ENCODE measurements at regions not wholly inside any gene's neighbourhood (a gene's known extent, or its start where the extent isn't known, plus 50 kb on each side); places are given as distances from the start of the nearest gene placed in this dataset.
A peak's percentile ranks its signal among the peaks of the same experiment; 100 is the strongest.

DNA sequence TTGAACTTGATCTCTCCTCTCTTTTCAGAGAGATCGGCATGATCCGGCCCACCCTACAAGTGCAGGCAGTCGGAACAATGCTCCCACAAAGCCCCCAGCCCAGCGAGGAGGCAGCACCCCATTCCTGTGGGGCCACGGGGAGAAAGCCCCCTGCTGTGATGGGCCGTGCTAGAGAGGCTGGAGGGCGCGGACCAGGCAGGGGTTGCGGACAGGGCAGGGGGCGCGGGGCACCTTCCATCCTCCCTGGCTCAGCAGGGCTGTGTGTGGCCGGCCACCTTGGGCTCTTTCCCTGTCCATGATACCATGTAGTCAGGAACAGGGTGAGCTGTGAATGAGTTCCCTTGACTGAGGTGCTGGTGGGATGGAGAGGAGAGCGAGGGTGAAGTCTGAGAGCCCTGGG is 379.8 kb downstream of the BRD1 start:
- Histone ChIP-seq H3K9ac (ENCODE audit: low read depth, low read length, poor library complexity) (no peak overlapping the region), H2BK5ac (ENCODE audit: low read length) (no peak overlapping the region), H2BK12ac (ENCODE audit: low read length) (no peak overlapping the region), H3K27ac (replicated peaks; ENCODE audit: low read length) (no peak overlapping the region), H3K4me2 (ENCODE audit: insufficient read depth, low read length, poor library complexity, severe bottlenecking) (no peak overlapping the region), H3K23ac (ENCODE audit: low read depth, low read length, poor library complexity) (no peak overlapping the region), H3K27me3 (ENCODE audit: control insufficient read depth in 3 of 3, insufficient read depth in 3 of 3, low read depth in 1 of 3, low read length in 3 of 3) (peaks cover 0 to 36% (median 4%) of the 10 kb centered on the region in 3 experiments), H3K9me3 (replicated peaks in 1 of 2; ENCODE audit: control insufficient read depth in 2 of 2, insufficient read depth in 1 of 2, low read depth in 1 of 2, low read length in 2 of 2) (no peaks in the 10 kb centered on the region), H3K4me3 (ENCODE audit: low read length in 2 of 2) (no peak overlapping the region), H2AK5ac (ENCODE audit: low read depth, low read length) (peak overlapping the region; percentile 25), H3K4ac (ENCODE audit: low read length) (no peak overlapping the region), H3K18ac (ENCODE audit: low read length) (peak overlapping the region; percentile 63), H3K79me1 (ENCODE audit: low read depth, low read length) (no peaks in the 10 kb centered on the region), H4K8ac (ENCODE audit: low read depth, low read length) (no peak overlapping the region), H3K4me1 (ENCODE audit: control insufficient read depth in 2 of 2, insufficient read depth in 1 of 2, low read depth in 1 of 2, low read length in 2 of 2) (peaks cover 0 to 16% of the 10 kb centered on the region in 2 donors), H2BK120ac (ENCODE audit: low read depth, low read length) (no peak overlapping the region), H2BK15ac (ENCODE audit: low read length) (no peak overlapping the region), H4K91ac (ENCODE audit: low read depth, low read length, poor library complexity) (no peak overlapping the region), H2AFZ (ENCODE audit: low read length) (no peak overlapping the region), H3K36me3 (replicated peaks in 1 of 2; ENCODE audit: control insufficient read depth in 2 of 2, insufficient read depth in 2 of 2, low read length in 2 of 2) (no peaks in the 10 kb centered on the region), H3K14ac (ENCODE audit: low read length) (peak overlapping the region; percentile 11)
- DNase-seq (ENCODE audit: low spot score), result no peak
- no CpG with 5 or more reads among the region's 13 CpGs for WGBS, 2 donors (ENCODE audit: extremely low coverage in 2 of 2, insufficient read length in 2 of 2, insufficient replicate concordance in 1 of 2)

- no peak overlapping the region for H3K4me3 ChIP-seq (ENCODE audit: low read length in 2 of 2)
- no CpG with 5 or more reads among the region's 21 CpGs for WGBS, 2 donors (ENCODE audit: extremely low coverage in 2 of 2, insufficient read length in 2 of 2, insufficient replicate concordance in 1 of 2)
- no peak overlapping the region for H2BK120ac ChIP-seq (ENCODE audit: low read depth, low read length)
- H3K36me3 ChIP-seq (replicated peaks in 1 of 2; ENCODE audit: control insufficient read depth in 2 of 2, insufficient read depth in 2 of 2, low read length in 2 of 2), result no peaks in the 10 kb centered on the region
- peaks cover 0 to 33% (median 4%) of the 10 kb centered on the region in 3 experiments for H3K27me3 ChIP-seq (ENCODE audit: control insufficient read depth in 3 of 3, insufficient read depth in 3 of 3, low read depth in 1 of 3, low read length in 3 of 3)
- H2BK15ac ChIP-seq (ENCODE audit: low read length), result no peak overlapping the region
- no peak overlapping the region for H3K23ac ChIP-seq (ENCODE audit: low read depth, low read length, poor library complexity)
- no peak overlapping the region for H3K27ac ChIP-seq (replicated peaks; ENCODE audit: low read length)
- H3K4ac ChIP-seq (ENCODE audit: low read length), result no peak overlapping the region
- H3K4me1 ChIP-seq (ENCODE audit: control insufficient read depth in 2 of 2, insufficient read depth in 1 of 2, low read depth in 1 of 2, low read length in 2 of 2), result peaks cover 0 to 16% of the 10 kb centered on the region in 2 donors
- H3K79me1 ChIP-seq (ENCODE audit: low read depth, low read length), result no peaks in the 10 kb centered on the region
- H2BK5ac ChIP-seq (ENCODE audit: low read length), result no peak overlapping the region
- no peak overlapping the region for H2AFZ ChIP-seq (ENCODE audit: low read length)
- H2BK12ac ChIP-seq (ENCODE audit: low read length), result no peak overlapping the region
- no peak for DNase-seq (ENCODE audit: low spot score)
- H3K14ac ChIP-seq (ENCODE audit: low read length), result no peak overlapping the region
- H4K91ac ChIP-seq (ENCODE audit: low read depth, low read length, poor library complexity), result no peak overlapping the region
- H3K9me3 ChIP-seq (replicated peaks in 1 of 2; ENCODE audit: control insufficient read depth in 2 of 2, insufficient read depth in 1 of 2, low read depth in 1 of 2, low read length in 2 of 2), result no peaks in the 10 kb centered on the region
- no peak overlapping the region for H2AK5ac ChIP-seq (ENCODE audit: low read depth, low read length)
- no peak overlapping the region for H3K4me2 ChIP-seq (ENCODE audit: insufficient read depth, low read length, poor library complexity, severe bottlenecking)
- H4K8ac ChIP-seq (ENCODE audit: low read depth, low read length), result no peak overlapping the region
- no peak overlapping the region for H3K18ac ChIP-seq (ENCODE audit: low read length)
- no peak overlapping the region for H3K9ac ChIP-seq (ENCODE audit: low read depth, low read length, poor library complexity)
Observed at GRCh38 chr22:49446759-49447710, 380.6 kb downstream of the BRD1 start.

- H2AFZ ChIP-seq (ENCODE audit: low read length), result no peak overlapping the region
- no peak overlapping the region for H2BK120ac ChIP-seq (ENCODE audit: low read depth, low read length)
- no peak overlapping the region for H4K91ac ChIP-seq (ENCODE audit: low read depth, low read length, poor library complexity)
- H3K9me3 ChIP-seq (replicated peaks in 1 of 2; ENCODE audit: control insufficient read depth in 2 of 2, insufficient read depth in 1 of 2, low read depth in 1 of 2, low read length in 2 of 2), result no peaks in the 10 kb centered on the region
- no peak overlapping the region for H3K4me2 ChIP-seq (ENCODE audit: insufficient read depth, low read length, poor library complexity, severe bottlenecking)
- no peak overlapping the region for H3K9ac ChIP-seq (ENCODE audit: low read depth, low read length, poor library complexity)
- DNase-seq (ENCODE audit: low spot score), result no peak
- H2BK5ac ChIP-seq (ENCODE audit: low read length), result no peak overlapping the region
- H2BK15ac ChIP-seq (ENCODE audit: low read length), result no peak overlapping the region
- no CpG with 5 or more reads among the region's 18 CpGs for WGBS, 2 donors (ENCODE audit: extremely low coverage in 2 of 2, insufficient read length in 2 of 2, insufficient replicate concordance in 1 of 2)
- H3K18ac ChIP-seq (ENCODE audit: low read length), result no peak overlapping the region
- H2AK5ac ChIP-seq (ENCODE audit: low read depth, low read length), result no peak overlapping the region
- no peak overlapping the region for H3K4me3 ChIP-seq (ENCODE audit: low read length in 2 of 2)
- no peaks in the 10 kb centered on the region for H3K79me1 ChIP-seq (ENCODE audit: low read depth, low read length)
- H3K4me1 ChIP-seq (ENCODE audit: control insufficient read depth in 2 of 2, insufficient read depth in 1 of 2, low read depth in 1 of 2, low read length in 2 of 2), result peaks cover 0 to 13% of the 10 kb centered on the region in 2 donors
- no peak overlapping the region for H2BK12ac ChIP-seq (ENCODE audit: low read length)
- no peak overlapping the region for H3K4ac ChIP-seq (ENCODE audit: low read length)
- peaks cover 0 to 25% (median 4%) of the 10 kb centered on the region in 3 experiments for H3K27me3 ChIP-seq (ENCODE audit: control insufficient read depth in 3 of 3, insufficient read depth in 3 of 3, low read depth in 1 of 3, low read length in 3 of 3)
- H4K8ac ChIP-seq (ENCODE audit: low read depth, low read length), result no peak overlapping the region
- H3K14ac ChIP-seq (ENCODE audit: low read length), result no peak overlapping the region
- no peak overlapping the region for H3K27ac ChIP-seq (replicated peaks; ENCODE audit: low read length)
- no peak overlapping the region for H3K23ac ChIP-seq (ENCODE audit: low read depth, low read length, poor library complexity)
- H3K36me3 ChIP-seq (replicated peaks in 1 of 2; ENCODE audit: control insufficient read depth in 2 of 2, insufficient read depth in 2 of 2, low read length in 2 of 2), result no peaks in the 10 kb centered on the region
Observed at GRCh38 chr22:49446145-49446758, 381.4 kb downstream of the BRD1 start.

DNA sequence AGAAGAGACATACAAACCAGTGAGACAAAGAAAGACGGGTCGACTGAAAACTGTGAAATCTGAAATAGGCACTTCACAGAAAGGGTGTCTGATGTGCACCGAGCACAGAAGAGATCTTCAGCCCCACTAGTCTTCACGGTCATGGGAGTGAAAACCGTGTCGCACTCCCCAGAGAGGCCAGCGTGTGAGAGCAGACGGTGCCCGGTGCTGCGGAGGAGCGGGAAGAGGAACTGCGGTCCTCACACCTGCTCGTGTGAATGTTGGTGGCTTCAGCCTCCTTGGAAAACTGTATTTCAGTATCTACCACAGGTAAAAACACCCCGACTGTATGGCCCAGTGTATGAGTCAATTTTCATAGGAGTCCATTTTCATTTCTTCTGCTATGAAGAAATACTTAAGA is 382.9 kb downstream of the BRD1 start:
- H3K9ac ChIP-seq (ENCODE audit: low read depth, low read length, poor library complexity), result no peak overlapping the region
- DNase-seq (ENCODE audit: low spot score), result no peak
- no peak overlapping the region for H3K18ac ChIP-seq (ENCODE audit: low read length)
- H3K4me1 ChIP-seq (ENCODE audit: control insufficient read depth in 2 of 2, insufficient read depth in 1 of 2, low read depth in 1 of 2, low read length in 2 of 2), result peaks cover 0 to 4% of the 10 kb centered on the region in 2 donors
- no peaks in the 10 kb centered on the region for H3K9me3 ChIP-seq (replicated peaks in 1 of 2; ENCODE audit: control insufficient read depth in 2 of 2, insufficient read depth in 1 of 2, low read depth in 1 of 2, low read length in 2 of 2)
- H2AFZ ChIP-seq (ENCODE audit: low read length), result no peak overlapping the region
- no peak overlapping the region for H2BK15ac ChIP-seq (ENCODE audit: low read length)
- H4K91ac ChIP-seq (ENCODE audit: low read depth, low read length, poor library complexity), result no peak overlapping the region
- H3K23ac ChIP-seq (ENCODE audit: low read depth, low read length, poor library complexity), result no peak overlapping the region
- H3K14ac ChIP-seq (ENCODE audit: low read length), result no peak overlapping the region
- H3K27me3 ChIP-seq (ENCODE audit: control insufficient read depth in 3 of 3, insufficient read depth in 3 of 3, low read depth in 1 of 3, low read length in 3 of 3), result peaks cover 0 to 15% (median 4%) of the 10 kb centered on the region in 3 experiments
- no peak overlapping the region for H3K4me2 ChIP-seq (ENCODE audit: insufficient read depth, low read length, poor library complexity, severe bottlenecking)
- H3K4me3 ChIP-seq (ENCODE audit: low read length in 2 of 2), result no peak overlapping the region
- no CpG with 5 or more reads among the region's 14 CpGs for WGBS, 2 donors (ENCODE audit: extremely low coverage in 2 of 2, insufficient read length in 2 of 2, insufficient replicate concordance in 1 of 2)
- no peaks in the 10 kb centered on the region for H3K79me1 ChIP-seq (ENCODE audit: low read depth, low read length)
- peak overlapping the region; percentile 76 for H2BK12ac ChIP-seq (ENCODE audit: low read length)
- H3K4ac ChIP-seq (ENCODE audit: low read length), result no peak overlapping the region
- no peak overlapping the region for H2AK5ac ChIP-seq (ENCODE audit: low read depth, low read length)
- H2BK5ac ChIP-seq (ENCODE audit: low read length), result no peak overlapping the region
- no peak overlapping the region for H2BK120ac ChIP-seq (ENCODE audit: low read depth, low read length)
- H3K27ac ChIP-seq (replicated peaks; ENCODE audit: low read length), result no peak overlapping the region
- no peak overlapping the region for H4K8ac ChIP-seq (ENCODE audit: low read depth, low read length)
- H3K36me3 ChIP-seq (replicated peaks in 1 of 2; ENCODE audit: control insufficient read depth in 2 of 2, insufficient read depth in 2 of 2, low read length in 2 of 2), result no peaks in the 10 kb centered on the region
